A549 (cell line): ENCODE measurements at regions not wholly inside any gene's neighbourhood (a gene's known extent, or its start where the extent isn't known, plus 50 kb on each side); places are given as distances from the start of the nearest gene placed in this dataset.

ENCODE experiments used
- ATAC-seq, 2 experiments: fragments of 200-7000 bp in 1 of 2; fragments of >200 bp in 1 of 2; cut with Nextera tagmentation in 1 of 2; cut with Tn5 transposase in 1 of 2; 3 replicates each; pipeline versions ENCODE4 v1.8.0 to v1.9.1; 2018 to 2020; ENCODE audit warnings: mild to moderate bottlenecking in 1 of 2, moderate library complexity in 1 of 2
- CTCF ChIA-PET: fragments of 300-600 bp; sonication (Branson Sonifier 250); formaldehyde crosslinking; extraction: SDS; loops from one replicate; lab custom pipeline; 2021; ENCODE audit warnings: antibody characterized with exemption, inconsistent platforms; lab: Yijun Ruan, JAX
- POLR2A ChIA-PET: fragments of 350-600 bp; formaldehyde crosslinking; extraction: SDS; loops from one replicate; lab custom pipeline; 2021; ENCODE audit warnings: antibody characterized with exemption, inconsistent platforms; lab: Yijun Ruan, JAX
- DNase-seq, 2 experiments: peaks; one replicate each; pipeline versions ENCODE4 v3.0.0 to v3.0.0-alpha.2; 2011 to 2016; ENCODE audit warnings: low read depth in 1 of 2, low spot score in 1 of 2
- FAIRE-seq: peaks from 2 replicates; lab custom pipeline; 2011; peaks lifted over from hg19 to GRCh38; lab: Jason Lieb, UNC
- H3K27ac ChIP-seq, 2 experiments: fragments of >200 bp; sonication (Bioruptor Twin); formaldehyde crosslinking; 3 replicates each; pipeline ENCODE4 v1.5.1; 2016 to 2017
- H3K4me1 ChIP-seq: fragments of >200 bp; sonication (Bioruptor Twin); formaldehyde crosslinking; 3 replicates; pipeline ENCODE4 v1.6.1; 2016
- H3K4me2 ChIP-seq: fragments of >200 bp; sonication (Bioruptor Twin); formaldehyde crosslinking; 3 replicates; pipeline ENCODE4 v1.6.1; 2016
- H3K4me3 ChIP-seq: fragments of >200 bp; sonication (Bioruptor Twin); formaldehyde crosslinking; 3 replicates; pipeline ENCODE4 v1.5.1; 2016
- H3K9me3 ChIP-seq: fragments of >200 bp; sonication (Bioruptor Twin); formaldehyde crosslinking; 3 replicates; pipeline ENCODE4 v1.6.1; 2016
- CBX2 ChIP-seq: fragments of 200-600 bp; sonication (generic); IDR thresholded peaks from 2 replicates; pipeline ENCODE4 v1.6.1; 2016; ENCODE audit warnings: low read depth, mild to moderate bottlenecking, borderline replicate concordance
- CEBPB ChIP-seq, 2 experiments: fragments of >200 bp in 1 of 2; sonication (Bioruptor Twin) in 1 of 2; formaldehyde crosslinking in 1 of 2; IDR thresholded peaks; 2 replicates each; pipeline ENCODE4 v1.6.1; 2012 to 2016
- CHD4 ChIP-seq: fragments of 200-600 bp; sonication (generic); IDR thresholded peaks from 2 replicates; pipeline ENCODE4 v1.6.1; 2016; ENCODE audit warnings: antibody characterized with exemption, mild to moderate bottlenecking, borderline replicate concordance
- EHF ChIP-seq: fragments of 250-450 bp; sonication (Bioruptor Pico); IDR thresholded peaks from 2 replicates; pipeline ENCODE4 v1.5.0; 2020; ENCODE audit warnings: mild to moderate bottlenecking
- ESRRA ChIP-seq: fragments of 150-350 bp; IDR thresholded peaks from 2 replicates; pipeline ENCODE4 v1.6.1; 2014; ENCODE audit warnings: mild to moderate bottlenecking, low read length, borderline replicate concordance
- FOSL2 ChIP-seq, 2 experiments: fragments of 450-650 bp in 1 of 2; fragments of >200 bp in 1 of 2; sonication (Bioruptor Twin) in 1 of 2; formaldehyde crosslinking; IDR thresholded peaks; 2 replicates each; pipeline versions ENCODE4 v1.5.0 to v1.6.1; 2016 to 2020; ENCODE audit warnings: mild to moderate bottlenecking in 1 of 2, moderate library complexity in 1 of 2
- GATA3 ChIP-seq: IDR thresholded peaks from 2 replicates; pipeline ENCODE4 v1.6.1; 2012; ENCODE audit warnings: borderline replicate concordance
- HDAC2 ChIP-seq: fragments of 200-600 bp; sonication (generic); IDR thresholded peaks from 2 replicates; pipeline ENCODE4 v1.6.1; 2016
- HEYL ChIP-seq: fragments of 250-450 bp; sonication (Bioruptor Pico); IDR thresholded peaks from 2 replicates; pipeline ENCODE4 v1.8.0; 2021; ENCODE audit warnings: mild to moderate bottlenecking, moderate library complexity
- HOXA7 ChIP-seq: fragments of 250-450 bp; sonication (Bioruptor Pico); IDR thresholded peaks from 2 replicates; pipeline ENCODE4 v1.5.0; 2020; ENCODE audit warnings: mild to moderate bottlenecking, moderate library complexity
- HOXB5 ChIP-seq: fragments of 250-450 bp; sonication (Bioruptor Pico); IDR thresholded peaks from 2 replicates; pipeline ENCODE4 v1.5.0; 2020; ENCODE audit warnings: mild to moderate bottlenecking, moderate library complexity
- JUN ChIP-seq, 2 experiments: fragments of >200 bp; sonication (Bioruptor Twin); formaldehyde crosslinking; IDR thresholded peaks; 2 replicates in 1 of 2; 3 replicates in 1 of 2; pipeline ENCODE4 v1.6.1; 2016 to 2017
- KDM5A ChIP-seq: fragments of 200-600 bp; sonication (generic); IDR thresholded peaks from 2 replicates; pipeline ENCODE4 v1.6.1; 2016; ENCODE audit warnings: antibody characterized with exemption, mild to moderate bottlenecking
- MAFK ChIP-seq: fragments of 450-650 bp; IDR thresholded peaks from 2 replicates; pipeline ENCODE4 v1.6.1; 2014; ENCODE audit not compliant: partially characterized antibody
- PHF8 ChIP-seq: fragments of 200-600 bp; sonication (generic); IDR thresholded peaks from 2 replicates; pipeline ENCODE4 v1.6.1; 2016; ENCODE audit warnings: low read depth, mild to moderate bottlenecking, antibody characterized with exemption, moderate library complexity, borderline replicate concordance
- POLR2AphosphoS2 ChIP-seq: conservative IDR thresholded peaks from 2 replicates; pipeline ENCODE4 v1.6.1; 2012; ENCODE audit warnings: low read length, improper control_type of control experiment, inconsistent platforms
- RAD21 ChIP-seq, 2 experiments: fragments of >200 bp in 1 of 2; sonication (Bioruptor Twin) in 1 of 2; formaldehyde crosslinking in 1 of 2; IDR thresholded peaks in 1 of 2; conservative IDR thresholded peaks in 1 of 2; 2 replicates in 1 of 2; 3 replicates in 1 of 2; pipeline ENCODE4 v1.6.1; 2012 to 2018; ENCODE audit warnings: inconsistent platforms in 1 of 2
- RARB ChIP-seq: fragments of 250-450 bp; sonication (Bioruptor Pico); IDR thresholded peaks from 2 replicates; pipeline ENCODE4 v1.8.0; 2021; ENCODE audit warnings: mild to moderate bottlenecking, moderate library complexity
- RCOR1 ChIP-seq: fragments of 150-350 bp; IDR thresholded peaks from 2 replicates; pipeline ENCODE4 v1.6.1; 2014; ENCODE audit warnings: antibody characterized with exemption, low read length, low read depth
- RNF2 ChIP-seq: fragments of 200-600 bp; sonication (generic); IDR thresholded peaks from 2 replicates; pipeline ENCODE4 v1.6.1; 2016; ENCODE audit warnings: low read depth, mild to moderate bottlenecking, antibody characterized with exemption, moderate library complexity, borderline replicate concordance
- TFCP2L1 ChIP-seq: fragments of 250-450 bp; sonication (Bioruptor Pico); IDR thresholded peaks from 2 replicates; pipeline ENCODE4 v1.5.0; 2021; ENCODE audit warnings: mild to moderate bottlenecking
- ZC3H11A ChIP-seq: fragments of 450-650 bp; IDR thresholded peaks from 2 replicates; pipeline ENCODE4 v1.6.1; 2014; ENCODE audit warnings: antibody characterized with exemption, mild to moderate bottlenecking
- ZFP36 ChIP-seq: fragments of 450-650 bp; IDR thresholded peaks from 2 replicates; pipeline ENCODE4 v1.6.1; 2014; ENCODE audit warnings: borderline replicate concordance; ENCODE audit not compliant: partially characterized antibody
- ZSCAN20 ChIP-seq: fragments of 250-450 bp; sonication (Bioruptor Pico); IDR thresholded peaks from 2 replicates; pipeline ENCODE4 v1.8.0; 2022; ENCODE audit warnings: mild to moderate bottlenecking, moderate library complexity
- WGBS: methylation state at CpG from one replicate; pipeline ENCODE4 v1.1.6; 2017; ENCODE audit errors: missing lambda C conversion rate; 5-methylcytosine and 5-hydroxymethylcytosine counted together
- TF ChIP-seq, protein P1 (sequence below): IDR thresholded peaks from 2 replicates; pipeline ENCODE4 v1.6.1; 2012
- TF ChIP-seq, protein P2 (sequence below): fragments of >200 bp; sonication (Bioruptor Twin); formaldehyde crosslinking; IDR thresholded peaks from 3 replicates; pipeline ENCODE4 v1.6.1; 2016

DNA sequence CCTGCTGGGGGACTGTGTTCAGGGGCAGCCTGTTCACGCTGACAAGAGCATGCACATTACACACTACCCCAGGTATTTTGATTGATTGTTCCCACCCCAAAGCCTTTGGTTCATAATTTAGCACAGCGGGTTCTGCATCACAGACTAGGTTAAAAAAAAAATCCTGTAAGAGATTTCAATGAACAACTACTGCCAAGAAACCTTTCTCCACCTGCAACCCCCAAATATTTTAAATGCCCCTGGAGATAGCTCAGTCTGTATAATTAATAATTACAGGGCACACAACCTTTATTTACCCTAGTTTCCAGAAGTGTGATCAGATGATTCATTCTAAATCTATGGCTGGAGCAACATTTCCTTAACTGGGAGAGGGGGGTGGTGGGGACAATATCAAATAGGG lies 87.6 kb downstream of the NR2F2 start:
- no peak for FAIRE-seq
- WGBS: 3% methylated on average over 2 of the region's 2 CpGs

DNA sequence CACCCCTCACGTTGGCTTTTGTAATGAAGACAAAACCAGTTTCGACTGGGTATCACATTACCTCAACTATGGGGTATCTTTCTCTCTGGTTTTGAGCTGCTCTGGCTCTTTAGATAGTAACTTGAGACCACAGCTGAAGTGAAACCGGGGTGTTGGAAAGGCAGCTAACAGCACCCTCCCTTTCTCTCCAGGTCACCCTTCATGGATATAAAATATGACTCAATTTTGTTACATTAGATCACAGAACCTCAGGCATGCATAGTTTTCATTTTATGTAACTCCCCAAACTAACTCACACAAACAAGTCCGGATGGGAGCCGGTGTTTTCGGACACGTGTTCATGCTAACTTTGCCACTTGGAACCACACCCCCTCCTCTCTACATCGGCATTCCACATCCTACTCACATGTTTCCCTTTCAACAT lies 90.7 kb downstream of the NR2F2 start:
- H3K4me1 ChIP-seq: peaks cover 12% of the 10 kb centered on the region
- no peak for ATAC-seq
- no peak for DNase-seq
- WGBS: 26% methylated on average over 8 of the region's 8 CpGs
- H3K9me3 ChIP-seq: no peaks in the 10 kb centered on the region
- no peak for TF ChIP-seq TFCP2L1 (CRISPR knock-in tag)
- no peak for TF ChIP-seq GATA3
- no peak for TF ChIP-seq PHF8
- TF ChIP-seq CEBPB (IDR thresholded peaks at IDR 0.05): no peak
- no peak for TF ChIP-seq RCOR1
- no peak for TF ChIP-seq ESRRA
- TF ChIP-seq HEYL (CRISPR knock-in tag): no peak
- no peak for TF ChIP-seq HDAC2
- TF ChIP-seq HOXB5: no peak
- TF ChIP-seq RAD21 (conservative IDR thresholded peaks at IDR 0.05 in 1 of 2, IDR thresholded peaks at IDR 0.05 in 1 of 2): no peak
- TF ChIP-seq ZC3H11A: no peak
- TF ChIP-seq FOSL2 (IDR thresholded peaks at IDR 0.05): no peak
- no peak for TF ChIP-seq FOSL2 (CRISPR knock-in tag; IDR thresholded peaks at IDR 0.05)
- CTCF ChIA-PET: no interaction called here
- POLR2A ChIA-PET: no interaction called here
- FAIRE-seq: peak; percentile 36
- no peak overlapping the region for H3K4me2 ChIP-seq
- H3K27ac ChIP-seq: no peak overlapping the region
- no peak overlapping the region for H3K4me3 ChIP-seq

More for the DNA sequence above, 87.6 kb downstream of the NR2F2 start:
- Histone ChIP-seq H3K4me3 (no peak overlapping the region), H3K4me1 (peaks cover 15% of the 10 kb centered on the region)
- POLR2A ChIA-PET: no interaction called here
- CTCF ChIA-PET: interaction anchor here (0.6 to 2.0 kb wide), 2 partner anchors 91 to 579 kb away, joined by 4 to 10 read pairs; no protein-coding TSS in a partner anchor
- ATAC-seq (no peak), DNase-seq (no peak)
- no peak for TF ChIP-seq EHF (CRISPR knock-in tag)
- no peak for TF ChIP-seq ZSCAN20 (CRISPR knock-in tag)
- no peak for TF ChIP-seq ZC3H11A
- no peak for TF ChIP-seq HEYL (CRISPR knock-in tag)
- TF ChIP-seq PHF8: no peak
- no peak for TF ChIP-seq CBX2
- TF ChIP-seq, protein P1, sequence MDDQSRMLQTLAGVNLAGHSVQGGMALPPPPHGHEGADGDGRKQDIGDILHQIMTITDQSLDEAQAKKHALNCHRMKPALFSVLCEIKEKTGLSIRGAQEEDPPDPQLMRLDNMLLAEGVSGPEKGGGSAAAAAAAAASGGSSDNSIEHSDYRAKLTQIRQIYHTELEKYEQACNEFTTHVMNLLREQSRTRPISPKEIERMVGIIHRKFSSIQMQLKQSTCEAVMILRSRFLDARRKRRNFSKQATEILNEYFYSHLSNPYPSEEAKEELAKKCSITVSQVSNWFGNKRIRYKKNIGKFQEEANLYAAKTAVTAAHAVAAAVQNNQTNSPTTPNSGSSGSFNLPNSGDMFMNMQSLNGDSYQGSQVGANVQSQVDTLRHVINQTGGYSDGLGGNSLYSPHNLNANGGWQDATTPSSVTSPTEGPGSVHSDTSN: no peak
- TF ChIP-seq POLR2AphosphoS2: no peak
- TF ChIP-seq CHD4: no peak
- no peak for TF ChIP-seq ZFP36
- no peak for TF ChIP-seq RNF2
- no peak for TF ChIP-seq MAFK
- TF ChIP-seq, protein P2, sequence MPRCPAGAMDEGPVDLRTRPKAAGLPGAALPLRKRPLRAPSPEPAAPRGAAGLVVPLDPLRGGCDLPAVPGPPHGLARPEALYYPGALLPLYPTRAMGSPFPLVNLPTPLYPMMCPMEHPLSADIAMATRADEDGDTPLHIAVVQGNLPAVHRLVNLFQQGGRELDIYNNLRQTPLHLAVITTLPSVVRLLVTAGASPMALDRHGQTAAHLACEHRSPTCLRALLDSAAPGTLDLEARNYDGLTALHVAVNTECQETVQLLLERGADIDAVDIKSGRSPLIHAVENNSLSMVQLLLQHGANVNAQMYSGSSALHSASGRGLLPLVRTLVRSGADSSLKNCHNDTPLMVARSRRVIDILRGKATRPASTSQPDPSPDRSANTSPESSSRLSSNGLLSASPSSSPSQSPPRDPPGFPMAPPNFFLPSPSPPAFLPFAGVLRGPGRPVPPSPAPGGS: no peak
- TF ChIP-seq HDAC2: no peak
- no peak for TF ChIP-seq JUN (IDR thresholded peaks at IDR 0.05)
- TF ChIP-seq, all 56 proteins: peak for 0
- no peak overlapping the region for H3K27ac ChIP-seq
- H3K4me2 ChIP-seq: no peak overlapping the region
- H3K9me3 ChIP-seq: no peaks in the 10 kb centered on the region

DNA sequence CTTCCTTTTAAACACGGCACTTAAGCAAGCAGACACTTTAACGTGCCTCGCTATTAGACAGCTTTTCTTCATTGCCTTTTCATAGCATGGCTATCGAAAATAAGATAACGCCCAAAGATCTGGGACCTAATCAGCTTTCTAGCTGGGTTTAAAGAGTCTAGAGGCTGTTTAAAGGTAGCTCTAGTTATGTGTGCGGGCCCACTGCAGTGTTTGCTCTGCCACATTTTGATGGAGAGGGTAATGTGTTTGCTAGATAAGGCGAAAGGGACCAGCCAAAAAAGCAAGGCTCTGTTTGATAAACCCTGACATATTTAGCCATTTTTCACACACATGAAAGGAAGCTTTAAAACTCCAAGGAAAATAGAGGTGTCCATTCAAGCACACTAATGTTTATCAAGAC lies 91.6 kb downstream of the NR2F2 start:
- no peak for ATAC-seq
- no peak for DNase-seq
- peak; percentile 7 for FAIRE-seq
- Histone ChIP-seq H3K27ac (no peak overlapping the region), H3K9me3 (no peaks in the 10 kb centered on the region), H3K4me3 (no peak overlapping the region), H3K4me1 (peaks cover 4% of the 10 kb centered on the region), H3K4me2 (no peak overlapping the region)
- TF ChIP-seq RARB (no peak), KDM5A (no peak), CBX2 (no peak), FOSL2 (IDR thresholded peaks at IDR 0.05) (no peak), FOSL2 (CRISPR knock-in tag; IDR thresholded peaks at IDR 0.05) (no peak), HOXA7 (CRISPR knock-in tag) (no peak), EHF (CRISPR knock-in tag) (no peak)
- TF ChIP-seq, protein P2: no peak
- 8% methylated on average over 7 of the region's 7 CpGs for WGBS
- POLR2A ChIA-PET: no interaction called here
- CTCF ChIA-PET: interaction anchor here (0.7 kb wide), 1 partner anchor 95 kb away, joined by 3 read pairs; no protein-coding TSS in a partner anchor
